ENCODE measurements at regions not wholly inside any gene's neighbourhood (a gene's known extent, or its start where the extent isn't known, plus 50 kb on each side); places are given as distances from the start of the nearest gene placed in this dataset.
"Not testable (repeated sequence)": the region's sequence is repeated elsewhere in the genome, so short reads cannot be mapped to it uniquely, and the experiment has no call there.

DNA sequence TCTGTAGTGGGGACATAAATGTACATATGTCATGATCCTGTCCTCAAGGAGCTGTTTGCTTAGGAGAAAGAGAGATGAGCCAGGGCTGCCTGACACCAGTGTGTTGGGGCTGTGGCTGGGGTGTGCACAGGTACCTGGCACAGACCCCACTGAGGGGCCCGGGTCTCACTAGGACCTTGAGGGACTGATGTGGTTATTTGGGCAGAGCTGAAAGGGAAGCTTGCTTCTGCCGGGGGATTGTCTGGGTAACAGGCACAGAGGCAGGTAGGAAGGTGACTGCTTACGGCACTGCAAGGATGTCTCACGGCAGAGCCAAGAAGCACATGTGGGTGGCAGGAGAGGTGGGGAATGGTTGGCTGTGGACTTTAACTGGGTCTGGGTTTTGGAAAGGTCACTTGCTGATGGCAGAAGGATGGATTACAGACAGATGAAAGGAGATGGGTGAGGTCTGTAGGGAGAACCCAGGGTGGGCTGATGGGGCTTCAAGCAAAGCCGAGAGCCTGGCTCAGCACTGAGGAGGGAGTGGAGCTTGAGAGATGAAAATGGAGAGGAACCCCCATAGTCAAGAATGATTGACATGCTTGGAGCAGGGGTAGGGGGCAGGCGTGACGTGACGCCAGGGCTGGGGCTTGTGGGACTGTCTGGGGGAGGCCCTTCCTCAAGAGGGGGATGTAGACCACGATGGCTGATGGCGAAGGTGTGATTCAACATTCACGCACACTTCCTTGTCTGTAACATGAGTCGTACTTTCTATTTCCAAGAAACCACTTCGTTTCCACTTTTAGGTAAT, 207.7 kb upstream of the SHH start:
- DNase-seq (ENCODE audit: low read depth in 3 of 3, low spot score in 1 of 3), result no peak

DNA sequence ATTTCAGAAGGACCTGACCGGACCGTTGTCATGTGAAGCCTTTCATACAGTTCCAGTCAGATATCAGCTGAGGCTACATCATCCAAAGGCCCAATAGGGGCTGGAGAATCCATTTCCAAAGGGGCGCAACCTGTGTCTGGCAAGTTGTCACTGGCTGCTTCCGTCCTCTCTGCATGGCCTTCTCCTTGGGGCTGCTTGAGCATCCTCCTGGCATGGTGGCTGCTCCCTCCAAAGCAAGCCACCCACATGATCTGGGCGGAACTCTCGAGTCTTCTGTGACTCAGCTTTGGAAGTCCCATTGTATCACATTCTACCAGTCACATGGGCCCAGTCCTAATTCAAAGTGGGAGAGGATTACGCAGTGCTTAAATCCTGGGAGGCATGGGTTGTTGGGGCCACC, 207.0 kb upstream of the SHH start:
- DNase-seq (ENCODE audit: low read depth in 3 of 3, low spot score in 1 of 3), result no peak

DNA sequence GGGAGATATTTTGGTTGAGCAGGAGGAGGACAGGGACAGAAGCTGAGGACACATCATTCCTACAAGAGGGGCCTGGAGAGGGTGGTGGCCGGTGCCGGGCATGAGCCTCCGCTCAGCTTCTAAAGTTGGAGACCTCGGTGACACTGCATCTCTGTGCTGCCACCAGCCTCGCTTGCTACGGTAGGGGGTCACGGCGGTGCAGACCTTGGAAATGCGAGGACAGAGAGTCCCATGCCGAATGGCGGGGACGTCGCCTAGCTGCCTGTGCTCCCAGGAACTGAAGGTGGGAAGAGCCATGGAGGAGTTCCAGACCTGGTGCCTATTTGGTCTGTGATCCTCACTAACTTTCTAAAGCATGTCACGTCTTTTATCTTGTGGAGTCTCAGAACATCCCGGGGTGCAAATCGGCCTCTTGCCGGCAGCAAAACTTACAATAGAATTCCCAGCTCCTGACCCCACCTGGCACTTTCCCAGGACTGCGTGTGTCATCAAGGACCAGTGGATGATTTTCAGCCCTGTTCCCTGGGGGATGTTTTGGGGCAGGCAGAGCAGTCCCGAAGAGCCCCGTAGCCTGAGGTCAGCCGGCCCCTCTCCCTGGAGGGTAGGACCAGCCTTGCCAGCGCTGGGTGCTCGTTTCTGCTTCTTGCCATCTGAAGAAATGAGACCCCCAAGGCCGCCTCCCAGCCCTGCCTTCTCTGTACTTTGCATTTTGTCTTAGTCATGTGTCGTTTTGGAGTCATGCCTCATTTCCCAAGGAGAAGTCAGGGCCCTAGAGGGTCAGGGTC, 205.8 kb upstream of the SHH start:
- no peak for DNase-seq (ENCODE audit: low read depth in 3 of 3, low spot score in 1 of 3)

DNA sequence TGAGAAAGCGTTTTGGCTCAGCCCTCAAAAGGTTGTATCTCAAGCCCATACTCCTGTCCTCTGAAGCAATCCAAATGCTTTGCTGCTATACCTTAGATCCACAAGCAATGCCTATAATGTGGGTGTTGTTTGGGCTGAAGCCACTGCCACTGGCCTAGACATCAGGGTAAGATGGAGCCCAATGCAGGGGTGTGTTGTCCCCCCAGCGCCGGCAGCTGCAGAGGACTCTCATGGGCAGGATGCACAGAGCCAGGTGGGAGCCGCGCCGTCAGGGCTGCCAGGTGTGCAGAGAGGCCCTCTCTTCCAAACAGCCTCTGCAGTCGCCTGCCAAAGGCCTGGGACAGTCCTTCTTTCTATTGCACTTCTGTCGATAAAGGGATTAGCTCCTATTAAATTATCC, 205.2 kb upstream of the SHH start:
- no peak for DNase-seq (ENCODE audit: low read depth in 3 of 3, low spot score in 1 of 3)

DNA sequence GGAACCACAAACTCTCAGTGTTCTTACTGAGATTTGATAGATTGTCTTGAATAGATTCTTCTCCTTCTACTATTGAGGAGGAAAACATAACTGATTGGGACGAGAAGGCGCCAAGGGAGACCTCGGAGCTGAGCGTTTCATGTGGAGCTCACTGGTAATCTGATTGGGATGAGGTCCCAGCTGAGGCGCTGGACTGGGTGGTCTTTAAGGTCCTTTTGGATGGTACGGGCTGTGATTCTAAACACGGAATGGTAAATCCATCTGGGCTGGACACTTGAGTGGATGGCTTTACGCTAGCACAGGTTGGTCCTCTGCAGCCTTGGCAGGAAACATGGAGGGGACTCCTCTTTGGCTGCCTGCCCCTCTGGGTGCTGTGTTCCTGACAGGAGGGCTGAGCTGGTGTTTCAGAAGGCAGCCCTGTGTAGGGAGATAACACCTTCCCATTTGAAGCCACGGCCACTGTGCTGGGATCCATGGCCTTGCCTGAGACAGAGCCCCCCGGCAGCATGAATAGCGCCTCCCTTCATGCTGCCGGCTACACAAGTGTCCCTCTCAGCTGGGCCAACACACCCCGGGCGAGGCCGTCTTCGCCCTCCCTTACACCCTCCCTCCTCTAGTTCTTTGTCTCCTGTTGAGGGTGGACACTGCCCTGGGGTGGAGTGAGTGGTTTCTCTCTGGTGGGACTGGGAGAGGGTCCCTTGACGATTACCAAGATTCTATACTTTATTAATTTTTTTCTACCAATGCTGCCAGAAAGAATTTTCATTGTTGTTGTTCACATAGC, 203.2 kb upstream of the SHH start:
- no peak for DNase-seq (ENCODE audit: low read depth in 3 of 3, low spot score in 1 of 3)

DNA sequence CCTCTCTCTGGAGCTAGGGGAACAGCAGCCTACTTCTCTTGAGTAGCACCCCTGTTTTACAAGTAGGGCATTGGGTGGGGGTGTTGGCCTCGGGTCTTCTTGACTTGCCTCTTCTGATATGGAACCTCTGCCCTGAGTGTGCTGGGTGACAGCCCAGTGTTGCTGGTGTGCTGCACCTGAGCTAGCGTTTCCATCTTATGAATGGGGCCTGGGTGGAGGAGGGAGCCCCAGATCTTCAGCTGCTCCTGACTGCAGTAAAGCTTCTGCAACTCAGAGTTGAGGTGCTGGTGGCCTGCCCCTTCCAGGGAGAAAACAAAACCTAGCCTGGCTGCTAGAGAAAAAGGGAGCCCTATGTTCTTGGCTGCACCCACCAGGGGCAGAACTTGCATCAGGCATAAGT, 202.5 kb upstream of the SHH start:
- DNase-seq (ENCODE audit: low read depth in 3 of 3, low spot score in 1 of 3), result no peak

DNA sequence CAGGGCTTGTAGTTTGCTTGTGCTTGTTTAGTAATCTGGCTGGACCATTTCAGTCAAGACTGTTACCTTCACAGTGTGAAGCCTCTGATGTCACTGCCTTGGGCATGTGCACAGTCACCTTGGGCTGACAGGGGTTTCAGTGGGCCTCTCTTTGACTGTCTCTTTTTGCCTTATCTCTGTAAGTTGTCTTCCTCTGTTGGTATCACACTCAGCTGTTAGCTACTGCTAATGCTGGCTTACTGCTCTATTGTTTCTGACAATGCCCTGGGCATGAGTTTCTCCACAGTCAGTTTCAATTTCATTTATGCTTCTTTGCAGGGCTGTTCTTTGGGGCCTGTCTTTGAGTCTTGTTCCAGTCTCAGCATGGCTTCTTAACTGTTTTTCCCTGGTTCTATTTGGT, 201.9 kb upstream of the SHH start:
- DNase-seq (ENCODE audit: low read depth in 3 of 3, low spot score in 1 of 3), result no peak

DNA sequence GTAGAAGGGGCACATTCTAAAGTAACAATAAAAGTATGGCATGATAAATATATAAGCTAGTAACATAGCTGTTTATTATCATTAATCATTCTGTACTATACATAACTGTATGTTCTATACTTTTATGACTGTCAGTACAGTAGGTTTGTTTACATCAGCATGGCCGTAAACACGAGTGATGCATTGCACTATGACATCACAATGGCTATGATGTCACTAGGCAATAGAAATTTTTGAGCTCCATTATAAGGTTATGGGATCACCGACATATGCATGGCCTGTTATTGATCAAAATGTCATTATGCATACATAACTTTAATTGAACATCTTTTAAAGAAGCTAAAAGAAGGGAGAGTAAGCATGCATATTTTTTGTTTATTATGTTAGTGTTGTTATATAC, 200.1 kb upstream of the SHH start:
- DNase-seq (ENCODE audit: low read depth in 3 of 3, low spot score in 1 of 3), result no peak

DNA sequence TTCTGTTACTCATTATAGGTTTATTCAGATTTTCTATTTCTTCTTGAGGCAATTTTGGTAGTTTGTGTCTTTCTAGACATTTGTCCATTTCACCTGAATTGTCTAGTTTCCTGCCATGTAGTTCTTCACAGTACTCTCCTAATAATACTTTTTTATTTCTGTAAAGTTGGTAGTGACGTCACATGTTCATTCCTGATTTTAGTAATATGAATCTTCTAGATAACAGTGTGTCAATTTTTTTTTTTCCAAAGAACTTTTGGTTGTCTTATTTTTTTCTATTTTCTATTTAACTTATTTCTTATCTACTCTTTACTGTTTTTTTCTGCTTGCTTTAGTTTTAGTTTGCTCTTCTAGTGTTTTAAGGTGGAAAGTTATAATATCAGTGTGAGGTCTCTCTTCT, 197.3 kb upstream of the SHH start:
- no peak for DNase-seq (ENCODE audit: low read depth in 3 of 3, low spot score in 1 of 3)

DNA sequence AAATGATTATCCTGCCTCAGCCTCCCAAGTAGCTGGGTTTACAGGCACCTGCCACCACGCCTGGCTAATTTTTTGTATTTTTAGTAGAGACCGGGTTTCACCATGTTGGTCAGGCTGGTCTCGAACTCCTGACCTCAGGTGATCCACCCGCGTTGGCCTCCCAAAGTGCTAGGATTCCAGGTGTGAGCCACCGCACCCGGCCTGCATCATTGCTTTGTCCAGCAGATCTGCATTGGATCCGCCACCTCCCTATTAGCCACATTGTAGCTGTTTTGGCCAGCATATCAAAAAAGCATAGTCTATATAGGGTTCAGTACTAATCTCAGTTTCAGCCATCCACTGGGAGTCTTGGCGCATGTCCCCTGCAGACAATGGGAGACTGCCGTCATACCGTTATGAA, 194.6 kb upstream of the SHH start:
- DNase-seq (ENCODE audit: low read depth in 3 of 3, low spot score in 1 of 3), result not testable (repeated sequence)

DNA sequence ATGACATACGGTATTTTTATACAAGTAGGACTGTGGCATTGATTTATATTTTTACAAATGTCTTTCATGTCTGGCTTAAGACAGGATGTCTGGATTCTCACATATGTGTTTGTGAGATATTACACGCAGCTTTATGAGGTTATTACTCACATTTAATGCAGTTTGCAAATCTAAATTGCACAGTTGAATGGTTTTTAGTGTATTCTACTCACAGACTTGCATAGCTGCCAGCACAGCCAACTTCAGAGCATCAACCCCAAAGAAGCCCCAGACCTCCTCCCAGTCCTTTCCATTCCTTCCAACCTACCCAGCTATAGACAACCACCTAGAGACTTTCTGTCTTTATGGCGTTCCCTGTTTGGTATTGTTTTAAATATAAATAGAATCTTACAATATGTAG, 193.8 kb upstream of the SHH start:
- DNase-seq (ENCODE audit: low read depth in 3 of 3, low spot score in 1 of 3), result no peak

DNA sequence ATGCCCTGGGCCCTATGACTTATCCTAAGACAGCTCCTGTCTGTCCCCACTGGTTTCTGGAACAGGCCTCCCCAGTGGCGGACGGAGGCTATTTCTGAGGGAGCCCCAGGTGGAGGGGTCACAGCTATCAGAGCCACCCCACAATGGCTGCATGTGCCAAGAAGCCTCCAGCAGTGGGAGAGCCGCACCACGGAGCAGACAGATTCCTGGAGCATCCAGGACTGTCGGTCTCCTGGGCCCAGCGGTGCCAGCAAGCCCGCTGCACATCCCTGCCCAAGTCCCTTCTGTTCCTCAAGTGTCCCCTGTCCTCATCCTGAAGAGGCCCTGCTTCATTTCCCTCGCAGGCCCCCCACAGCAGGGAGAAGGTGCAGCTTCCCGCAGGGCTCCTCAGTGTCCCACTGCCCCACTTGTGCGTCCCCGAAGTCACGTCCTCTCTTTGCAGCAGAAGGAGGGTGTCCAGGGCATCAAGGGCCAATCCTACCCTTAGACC, 193.0 kb upstream of the SHH start:
- no peak for DNase-seq (ENCODE audit: low read depth in 3 of 3, low spot score in 1 of 3)

DNA sequence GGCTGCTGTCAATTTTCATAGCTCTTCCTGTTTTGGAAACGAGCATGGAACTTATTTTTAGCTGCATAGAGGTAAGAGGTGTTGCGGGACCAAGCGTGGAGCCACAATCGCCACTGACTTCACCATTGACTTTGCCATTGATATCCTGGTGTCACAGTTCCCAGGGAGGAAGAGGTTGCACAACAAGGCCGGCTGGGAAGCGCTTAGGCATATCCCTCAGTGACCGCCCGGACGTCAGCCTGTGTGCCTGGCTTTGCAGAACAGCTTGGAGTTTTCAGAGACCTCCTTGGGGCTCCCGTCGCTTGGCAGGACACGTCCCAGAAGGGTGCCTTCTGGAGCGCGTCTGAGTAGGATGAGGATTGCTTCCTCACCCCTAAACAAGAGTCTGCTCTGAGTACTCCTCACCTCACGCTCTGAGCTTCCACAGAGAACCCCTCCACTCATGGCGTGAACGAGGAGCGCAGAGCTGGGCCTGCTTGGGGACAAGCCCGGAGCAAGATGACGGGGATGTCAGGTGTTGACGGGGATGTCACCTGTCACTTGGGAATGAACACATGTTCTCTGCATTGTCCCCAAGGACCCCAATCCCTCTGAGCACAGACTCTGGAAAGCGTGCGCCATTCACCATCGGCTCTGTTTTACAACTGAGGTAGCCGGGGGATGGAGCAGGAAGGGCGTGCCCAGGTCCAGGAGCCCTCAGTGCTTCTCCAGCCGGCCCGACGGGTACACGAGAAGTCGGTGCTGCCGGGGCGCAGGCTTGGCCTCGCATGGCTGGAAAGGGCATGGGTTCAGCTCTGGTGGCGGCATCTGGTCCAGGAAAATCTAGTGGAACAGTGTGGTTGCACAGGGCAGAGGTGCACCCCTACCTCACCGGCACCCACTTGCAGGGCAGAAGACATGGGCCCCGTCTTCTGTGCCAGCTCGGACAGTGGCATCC, 192.3 kb upstream of the SHH start:
- DNase-seq (ENCODE audit: low read depth in 3 of 3, low spot score in 1 of 3), result no peak

DNA sequence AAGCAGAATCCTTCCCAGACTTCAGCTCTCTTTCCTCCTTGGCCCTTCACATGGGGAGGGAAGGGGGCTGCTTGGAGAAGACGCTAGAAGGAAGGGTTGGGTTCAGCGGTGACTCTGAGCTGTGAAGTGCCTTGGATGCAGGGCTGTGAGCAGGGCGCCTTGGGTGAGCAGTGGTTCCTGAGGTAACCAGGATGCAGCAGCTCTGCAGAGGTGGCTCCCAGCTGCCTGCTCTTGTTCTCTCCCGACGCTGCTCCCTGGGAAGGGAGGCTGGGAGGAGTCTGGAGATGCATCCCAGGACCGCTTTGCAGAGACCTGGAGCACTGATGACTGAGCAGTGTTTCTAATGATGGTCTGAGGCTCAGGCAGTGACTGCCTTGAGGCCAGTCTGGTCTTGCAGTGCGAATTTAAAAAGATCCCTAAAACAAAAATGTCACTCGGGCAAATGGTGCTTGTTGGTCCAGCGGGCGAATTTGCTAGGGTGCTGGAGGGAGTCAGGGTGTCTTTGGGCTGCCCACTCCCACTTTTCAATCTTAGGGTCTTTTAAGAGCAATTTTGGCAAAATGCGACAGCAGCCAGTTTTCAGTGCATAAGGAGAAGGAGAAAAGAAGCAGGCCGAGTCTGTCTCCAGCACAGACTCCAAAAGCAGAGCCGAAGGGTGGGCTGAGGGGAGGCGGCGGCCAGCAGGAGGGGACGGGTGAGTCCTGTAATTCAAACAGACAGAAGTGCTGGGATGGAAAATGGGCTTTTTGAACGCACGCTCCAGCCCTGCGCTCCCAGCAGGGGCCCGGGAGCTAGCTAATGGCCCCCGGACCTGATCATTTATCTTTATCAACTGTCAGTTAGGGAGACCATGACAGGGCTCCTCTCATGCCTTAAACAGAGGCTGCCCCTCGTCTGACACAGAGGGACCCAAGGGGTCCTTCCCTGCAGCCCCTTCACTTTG, 191.2 kb upstream of the SHH start:
- no peak for DNase-seq (ENCODE audit: low read depth in 3 of 3, low spot score in 1 of 3)

DNA sequence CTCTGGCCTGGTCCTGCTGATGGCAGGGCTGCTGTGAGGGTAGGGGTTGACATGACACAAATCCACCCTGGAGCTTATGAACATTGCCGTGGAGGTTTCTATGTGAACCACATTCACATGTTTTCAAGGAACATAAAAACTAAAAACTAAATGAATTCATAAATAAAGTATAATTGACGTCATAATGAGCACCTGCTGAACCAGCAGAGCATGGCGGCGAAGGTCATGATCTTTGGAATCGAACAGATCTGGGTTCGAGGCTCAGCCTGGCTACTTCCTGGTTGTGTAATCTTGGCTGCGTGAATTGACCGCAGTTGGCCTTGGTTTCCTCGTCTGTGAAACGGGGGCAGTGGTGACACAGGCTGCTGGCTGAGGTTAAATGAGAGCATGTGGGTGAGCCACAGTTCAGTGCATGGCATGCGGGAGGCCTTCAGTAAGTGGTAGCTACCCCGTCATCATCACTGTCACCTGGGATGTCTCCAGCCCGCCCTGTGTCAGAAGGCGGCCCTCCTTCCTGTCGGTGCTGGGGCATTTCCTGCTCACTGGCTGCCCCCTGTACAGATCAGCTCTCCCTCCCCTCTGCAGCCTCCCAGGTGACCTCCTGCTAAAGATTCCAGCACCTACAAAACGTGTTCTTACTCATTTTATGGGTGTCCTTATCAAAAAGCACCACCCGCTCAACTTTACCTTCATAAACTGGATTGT, 190.3 kb upstream of the SHH start:
- no peak for DNase-seq (ENCODE audit: low read depth in 3 of 3, low spot score in 1 of 3)

DNA sequence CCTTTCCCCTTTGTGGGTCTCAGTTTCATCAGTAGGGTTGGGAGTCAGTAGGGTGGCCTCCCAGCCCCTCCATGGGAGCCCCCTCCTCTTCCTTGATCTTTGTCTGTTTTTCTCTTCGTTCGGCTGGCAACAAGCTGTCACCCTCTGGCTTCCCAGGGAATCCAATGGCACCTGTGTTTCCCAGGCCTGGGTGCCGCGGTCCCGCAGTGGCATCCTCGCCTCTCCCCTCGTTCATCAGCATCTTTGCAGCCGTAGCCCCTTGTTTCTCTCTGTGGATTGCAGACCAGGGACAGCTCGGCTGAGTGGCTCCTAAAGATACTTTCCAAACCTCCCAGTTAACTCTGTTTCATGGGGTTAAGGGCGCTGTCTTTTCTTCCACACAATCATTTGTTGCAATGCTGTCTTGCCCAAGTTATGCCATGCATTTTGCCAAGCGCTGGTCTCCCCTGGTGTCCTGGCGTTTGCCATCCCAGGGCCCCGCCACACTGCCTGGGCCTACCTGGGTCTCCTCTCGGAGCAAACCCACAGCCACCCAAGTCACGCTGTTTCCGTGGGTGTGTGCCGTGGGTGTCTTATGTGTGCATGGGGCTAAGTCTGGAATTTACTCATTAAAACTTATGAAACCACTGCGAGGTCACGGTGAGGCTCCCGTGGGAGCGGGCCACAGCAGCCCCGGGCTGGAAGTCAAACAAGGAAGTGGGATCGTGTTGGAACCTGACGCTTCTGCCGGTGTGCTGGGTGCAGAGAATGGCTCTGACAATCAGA, 189.4 kb upstream of the SHH start:
- no peak for DNase-seq (ENCODE audit: low read depth in 3 of 3, low spot score in 1 of 3)

DNA sequence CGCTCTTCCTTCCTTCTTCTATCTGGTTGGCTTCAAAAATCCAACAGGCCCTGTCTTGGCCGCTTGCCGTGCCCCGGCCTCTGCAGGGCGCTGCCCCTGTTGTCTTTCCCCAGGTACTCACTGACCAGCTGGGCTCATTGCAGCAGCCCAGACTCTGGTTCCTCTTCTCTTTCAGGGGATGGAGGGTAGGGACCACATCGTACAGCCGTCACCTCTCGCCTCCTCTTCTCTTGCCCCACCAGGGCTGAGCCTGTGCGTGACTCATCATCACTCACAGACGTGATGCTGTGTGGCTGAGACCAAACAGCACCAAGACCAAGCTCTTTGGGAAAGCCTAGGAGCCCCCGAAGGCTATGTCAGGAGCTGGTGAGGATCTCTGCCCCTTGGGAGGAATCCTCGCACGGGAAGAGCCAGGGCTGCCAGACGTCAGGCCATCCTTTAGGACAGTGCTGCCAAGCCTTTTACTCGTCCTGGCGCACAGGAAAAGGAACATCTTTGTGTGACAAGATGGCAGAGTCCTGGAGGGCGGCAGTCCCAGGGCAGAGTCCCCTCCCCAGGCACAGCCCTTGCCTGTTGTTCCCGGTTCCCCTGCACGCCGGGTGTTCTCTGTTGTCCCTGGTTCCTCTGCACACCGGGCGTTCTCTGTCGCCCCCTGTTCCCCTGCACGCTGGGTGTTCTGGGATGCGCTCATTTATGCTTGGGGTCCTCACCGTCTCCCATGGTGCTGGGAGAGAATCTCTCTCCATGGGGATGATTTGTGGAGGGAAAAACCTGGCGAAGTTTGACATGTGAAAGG, 188.5 kb upstream of the SHH start:
- DNase-seq (ENCODE audit: low read depth in 3 of 3, low spot score in 1 of 3), result no peak

Measured in stimulated activated CD4-positive, alpha-beta T cell treated with anti-CD3 and anti-CD28 coated beads, TNF-alpha, amount 100 ng/mL, for 1 hour (primary cell).